GM12878 (cell line): ENCODE measurements at regions not wholly inside any gene's neighbourhood (a gene's known extent, or its start where the extent isn't known, plus 50 kb on each side); places are given as distances from the start of the nearest gene placed in this dataset.

Source experiments
- ATAC-seq: fragments of 200-7000 bp; cut with Tn5 transposase; 3 replicates; pipeline ENCODE4 v1.9.1; 2020; ENCODE audit warnings: mild to moderate bottlenecking, moderate library complexity
- BruUV-seq: library from RNA; stranded (reverse); fragments of 400-500 nt; replicated peaks from 2 replicates; lab custom pipeline; 2021; lab: Mats Ljungman, UMichigan
- CTCF ChIA-PET: fragments of 300-600 bp; sonication (Branson Sonifier 250); formaldehyde crosslinking; extraction: SDS; loops from one replicate; lab custom pipeline; 2021; ENCODE audit warnings: inconsistent platforms; lab: Yijun Ruan, JAX
- POLR2A ChIA-PET: fragments of 350-600 bp; formaldehyde crosslinking; extraction: SDS; loops from one replicate; lab custom pipeline; 2021; ENCODE audit warnings: inconsistent platforms; lab: Charles Lee
- RAD21 ChIA-PET: fragments of 300-600 bp; sonication (Branson Sonifier 250); formaldehyde crosslinking; loops from one replicate; lab custom pipeline; 2023; ENCODE audit warnings: antibody characterized with exemption; ENCODE audit not compliant: unreplicated experiment; lab: Charles Lee
- SMC1A ChIA-PET: fragments of 300-600 bp; sonication (Branson Sonifier 250); formaldehyde crosslinking; loops from one replicate; lab custom pipeline; 2023; ENCODE audit not compliant: unreplicated experiment, uncharacterized antibody; lab: Charles Lee
- DNase-seq: peaks from one replicate; pipeline ENCODE4 v3.0.0-alpha.2; 2011; ENCODE audit warnings: low read depth, low spot score
- FAIRE-seq: peaks from 3 replicates; lab custom pipeline; 2011; peaks lifted over from hg19 to GRCh38; lab: Jason Lieb, UNC
- H2AFZ ChIP-seq: 2 replicates; pipeline ENCODE4 v1.6.0; 2011; ENCODE audit warnings: low read depth, low read length, control low read depth; ENCODE audit not compliant: control insufficient read depth
- H3K27ac ChIP-seq: 2 replicates; pipeline ENCODE4 v1.5.1; 2011; ENCODE audit warnings: control low read depth; ENCODE audit not compliant: control insufficient read depth, insufficient read depth
- H3K27me3 ChIP-seq, 2 experiments: replicated peaks in 1 of 2; 2 replicates each; pipeline versions ENCODE4 v1.6.0 to v1.6.1; 2011; ENCODE audit warnings: low read length in 1 of 2; ENCODE audit not compliant: control insufficient read depth in 2 of 2, insufficient read depth in 2 of 2
- H3K36me3 ChIP-seq, 2 experiments: 2 replicates each; pipeline ENCODE4 v1.5.1; 2011; ENCODE audit warnings: low read length in 1 of 2; ENCODE audit not compliant: control insufficient read depth in 2 of 2, insufficient read depth in 2 of 2
- H3K4me1 ChIP-seq: 2 replicates; pipeline ENCODE4 v1.6.1; 2011; ENCODE audit warnings: mild to moderate bottlenecking, low read length, moderate library complexity, mixed read lengths; ENCODE audit not compliant: control insufficient read depth, insufficient read depth
- H3K4me2 ChIP-seq: 2 replicates; pipeline ENCODE4 v1.6.0; 2011; ENCODE audit warnings: control low read depth; ENCODE audit not compliant: control insufficient read depth, insufficient read depth
- H3K4me3 ChIP-seq: fragments of 200-600 bp; sonication (generic); 2 replicates; pipeline ENCODE4 v1.5.1; 2016
- H3K79me2 ChIP-seq: 2 replicates; pipeline ENCODE4 v1.6.0; 2011; ENCODE audit warnings: low read length; ENCODE audit not compliant: control insufficient read depth, insufficient read depth
- H3K9ac ChIP-seq: 2 replicates; pipeline ENCODE4 v1.8.0; 2011; ENCODE audit warnings: low read length, control low read depth, mixed read lengths; ENCODE audit not compliant: control insufficient read depth, insufficient read depth
- H3K9me3 ChIP-seq: replicated peaks from 3 replicates; pipeline ENCODE4 v1.5.1; 2011; ENCODE audit warnings: mild to moderate bottlenecking, low read length; ENCODE audit not compliant: control insufficient read depth, insufficient read depth
- H4K20me1 ChIP-seq: 2 replicates; pipeline ENCODE4 v1.6.0; 2011; ENCODE audit not compliant: control insufficient read depth, insufficient read depth
- CREB1 ChIP-seq: IDR thresholded peaks from 2 replicates; pipeline ENCODE4 v1.6.1; 2012; ENCODE audit warnings: low read depth, mild to moderate bottlenecking, inconsistent platforms
- EP300 ChIP-seq, 2 experiments: fragments of 150-350 bp in 1 of 2; IDR thresholded peaks; 2 replicates each; pipeline ENCODE4 v1.6.1; 2011 to 2012; ENCODE audit warnings: low read depth in 2 of 2, low read length in 2 of 2, borderline replicate concordance in 1 of 2, improper control_type of control experiment in 1 of 2, inconsistent platforms in 1 of 2; ENCODE audit not compliant: control insufficient read depth in 1 of 2
- KAT2A ChIP-seq: conservative IDR thresholded peaks from 2 replicates; pipeline ENCODE4 v1.6.1; 2011; ENCODE audit warnings: low read depth, low read length; ENCODE audit not compliant: control insufficient read depth
- TARDBP ChIP-seq: IDR thresholded peaks from 2 replicates; pipeline ENCODE4 v1.6.1; 2016; ENCODE audit warnings: borderline replicate concordance
- TCF3 ChIP-seq: IDR thresholded peaks from 2 replicates; pipeline ENCODE4 v1.6.1; 2012; ENCODE audit warnings: low read depth, mild to moderate bottlenecking, low read length, borderline replicate concordance; ENCODE audit not compliant: insufficient read depth
- in situ Hi-C: fragments of 300-500 bp; cut with MboI; formaldehyde crosslinking; loops from 9 replicates; pipeline ENCODE4 v1.14.3; 2018; ENCODE audit warnings: mixed read lengths
- intact Hi-C: fragments of 100-400 bp; cut with micrococcal nuclease; formaldehyde crosslinking; loops from one replicate; pipeline ENCODE4 v1.14.2; 2022; ENCODE audit not compliant: unreplicated experiment
- TF ChIP-seq, protein P1 (sequence below): fragments of 450-650 bp; IDR thresholded peaks from 2 replicates; pipeline ENCODE4 v1.6.1; 2018; ENCODE audit warnings: mild to moderate bottlenecking, low read depth, moderate library complexity; ENCODE audit not compliant: partially characterized antibody
- TF ChIP-seq, protein P2 (sequence below): fragments of 150-350 bp; IDR thresholded peaks from 2 replicates; pipeline ENCODE4 v1.6.1; 2014; ENCODE audit warnings: mild to moderate bottlenecking, low read depth, low read length
- TF ChIP-seq, protein P3 (sequence below): IDR thresholded peaks from 2 replicates; pipeline ENCODE4 v1.6.1; 2011; ENCODE audit warnings: mild to moderate bottlenecking, low read depth, low read length, moderate library complexity; ENCODE audit not compliant: insufficient replicate concordance

DNA sequence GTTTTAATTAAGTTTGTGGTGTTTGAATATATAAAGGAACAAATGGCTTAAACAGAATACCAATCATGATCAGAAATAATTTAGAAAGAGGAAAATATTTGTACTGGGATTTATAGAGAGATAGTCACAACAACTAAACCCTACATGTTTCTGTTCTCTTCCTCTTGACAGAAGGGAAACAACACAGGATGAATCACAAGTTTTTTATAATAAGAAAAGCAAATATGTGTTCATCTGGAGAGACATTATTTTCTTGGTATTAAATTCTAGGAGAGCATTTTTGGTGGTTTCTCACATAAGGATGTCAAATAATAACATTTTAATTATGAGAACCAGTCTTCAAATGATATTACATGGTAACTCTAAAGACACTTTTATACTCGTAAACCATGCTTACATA lies 232.9 kb upstream of the PKP2 start (continued):
- TF ChIP-seq, protein P1, sequence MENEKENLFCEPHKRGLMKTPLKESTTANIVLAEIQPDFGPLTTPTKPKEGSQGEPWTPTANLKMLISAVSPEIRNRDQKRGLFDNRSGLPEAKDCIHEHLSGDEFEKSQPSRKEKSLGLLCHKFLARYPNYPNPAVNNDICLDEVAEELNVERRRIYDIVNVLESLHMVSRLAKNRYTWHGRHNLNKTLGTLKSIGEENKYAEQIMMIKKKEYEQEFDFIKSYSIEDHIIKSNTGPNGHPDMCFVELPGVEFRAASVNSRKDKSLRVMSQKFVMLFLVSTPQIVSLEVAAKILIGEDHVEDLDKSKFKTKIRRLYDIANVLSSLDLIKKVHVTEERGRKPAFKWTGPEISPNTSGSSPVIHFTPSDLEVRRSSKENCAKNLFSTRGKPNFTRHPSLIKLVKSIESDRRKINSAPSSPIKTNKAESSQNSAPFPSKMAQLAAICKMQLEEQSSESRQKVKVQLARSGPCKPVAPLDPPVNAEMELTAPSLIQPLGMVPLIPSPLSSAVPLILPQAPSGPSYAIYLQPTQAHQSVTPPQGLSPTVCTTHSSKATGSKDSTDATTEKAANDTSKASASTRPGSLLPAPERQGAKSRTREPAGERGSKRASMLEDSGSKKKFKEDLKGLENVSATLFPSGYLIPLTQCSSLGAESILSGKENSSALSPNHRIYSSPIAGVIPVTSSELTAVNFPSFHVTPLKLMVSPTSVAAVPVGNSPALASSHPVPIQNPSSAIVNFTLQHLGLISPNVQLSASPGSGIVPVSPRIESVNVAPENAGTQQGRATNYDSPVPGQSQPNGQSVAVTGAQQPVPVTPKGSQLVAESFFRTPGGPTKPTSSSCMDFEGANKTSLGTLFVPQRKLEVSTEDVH = no peak
- TF ChIP-seq, protein P2, sequence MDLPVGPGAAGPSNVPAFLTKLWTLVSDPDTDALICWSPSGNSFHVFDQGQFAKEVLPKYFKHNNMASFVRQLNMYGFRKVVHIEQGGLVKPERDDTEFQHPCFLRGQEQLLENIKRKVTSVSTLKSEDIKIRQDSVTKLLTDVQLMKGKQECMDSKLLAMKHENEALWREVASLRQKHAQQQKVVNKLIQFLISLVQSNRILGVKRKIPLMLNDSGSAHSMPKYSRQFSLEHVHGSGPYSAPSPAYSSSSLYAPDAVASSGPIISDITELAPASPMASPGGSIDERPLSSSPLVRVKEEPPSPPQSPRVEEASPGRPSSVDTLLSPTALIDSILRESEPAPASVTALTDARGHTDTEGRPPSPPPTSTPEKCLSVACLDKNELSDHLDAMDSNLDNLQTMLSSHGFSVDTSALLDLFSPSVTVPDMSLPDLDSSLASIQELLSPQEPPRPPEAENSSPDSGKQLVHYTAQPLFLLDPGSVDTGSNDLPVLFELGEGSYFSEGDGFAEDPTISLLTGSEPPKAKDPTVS = no peak
- no peak for TF ChIP-seq TCF3
- no peak for TF ChIP-seq EP300 (IDR thresholded peaks at IDR 0.05; ENCODE audit: borderline replicate concordance in 1 of 2, control insufficient read depth in 1 of 2, low read depth in 2 of 2, low read length in 2 of 2)

DNA sequence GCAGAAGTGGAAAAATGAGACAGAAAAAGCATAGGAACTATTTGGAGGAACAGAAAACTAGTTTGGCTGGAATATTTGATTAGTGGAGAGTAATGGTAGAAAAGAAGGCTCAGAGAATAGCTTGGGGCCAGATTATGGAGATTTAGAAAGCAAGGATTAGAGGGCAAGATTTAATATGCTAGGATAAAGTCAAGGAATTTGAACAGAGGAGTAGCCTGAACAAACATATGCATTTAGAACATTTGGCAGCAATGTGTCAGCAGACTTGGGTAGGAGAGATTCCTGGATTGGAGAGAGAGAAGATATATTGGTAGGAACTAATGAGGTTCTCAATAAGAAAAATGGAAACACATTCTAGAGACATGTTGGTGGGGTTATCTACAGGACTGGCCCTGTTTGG lies 229.2 kb upstream of the PKP2 start:
- H3K27ac ChIP-seq = no peak overlapping the region
- no peak overlapping the region for H2AFZ ChIP-seq
- ATAC-seq (no peak), DNase-seq (no peak), FAIRE-seq (no peak)
- no TSS peak for BruUV-seq
- no peaks in the 10 kb centered on the region for H4K20me1 ChIP-seq
- ChIA-PET POLR2A (no interaction called here), CTCF (no interaction called here), SMC1A (no interaction called here), RAD21 (no interaction called here)
- H3K4me2 ChIP-seq = no peak overlapping the region
- H3K79me2 ChIP-seq = no peaks in the 10 kb centered on the region
- H3K9ac ChIP-seq = no peak overlapping the region
- H3K4me3 ChIP-seq = no peak overlapping the region
- in situ Hi-C loops (no loop called here), intact Hi-C loops (no loop called here)
- TF ChIP-seq CREB1 = no peak
- no peak for TF ChIP-seq KAT2A
- TF ChIP-seq, protein P3, sequence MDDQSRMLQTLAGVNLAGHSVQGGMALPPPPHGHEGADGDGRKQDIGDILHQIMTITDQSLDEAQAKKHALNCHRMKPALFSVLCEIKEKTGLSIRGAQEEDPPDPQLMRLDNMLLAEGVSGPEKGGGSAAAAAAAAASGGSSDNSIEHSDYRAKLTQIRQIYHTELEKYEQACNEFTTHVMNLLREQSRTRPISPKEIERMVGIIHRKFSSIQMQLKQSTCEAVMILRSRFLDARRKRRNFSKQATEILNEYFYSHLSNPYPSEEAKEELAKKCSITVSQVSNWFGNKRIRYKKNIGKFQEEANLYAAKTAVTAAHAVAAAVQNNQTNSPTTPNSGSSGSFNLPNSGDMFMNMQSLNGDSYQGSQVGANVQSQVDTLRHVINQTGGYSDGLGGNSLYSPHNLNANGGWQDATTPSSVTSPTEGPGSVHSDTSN = no peak
- TF ChIP-seq TARDBP = no peak
- H3K36me3 ChIP-seq = no peaks in the 10 kb centered on the region
- H3K4me1 ChIP-seq = no peaks in the 10 kb centered on the region
- H3K9me3 ChIP-seq = no peaks in the 10 kb centered on the region
- H3K27me3 ChIP-seq = no peaks in the 10 kb centered on the region
